ENCODE measurements at regions not wholly inside any gene's neighbourhood (a gene's known extent, or its start where the extent isn't known, plus 50 kb on each side); places are given as distances from the start of the nearest gene placed in this dataset.

- Mint-ChIP-seq H3K27me3 (ENCODE audit: low read depth, poor library complexity) (peaks cover 24% of the 10 kb centered on the region), H3K36me3 (ENCODE audit: low read depth) (no peaks in the 10 kb centered on the region)
- DNase-seq: no peak
These were observed 77.5 kb downstream of the CYTL1 start for GRCh38 chr4:4941751-4942150.

GRCh38 chr4:4942658-4943057 is 76.6 kb downstream of the CYTL1 start:
- no peaks in the 10 kb centered on the region for H3K36me3 Mint-ChIP-seq (ENCODE audit: low read depth)
- peaks cover 8% of the 10 kb centered on the region for H3K9me3 Mint-ChIP-seq
- no peaks in the 10 kb centered on the region for H3K4me1 Mint-ChIP-seq
- H3K27ac Mint-ChIP-seq: no peak overlapping the region
- H3K27me3 Mint-ChIP-seq (ENCODE audit: low read depth, poor library complexity): peaks cover 22% of the 10 kb centered on the region
- H3K4me3 Mint-ChIP-seq: no peak overlapping the region
- no peak for DNase-seq
- TF ChIP-seq CTCF (IDR thresholded peaks at IDR 0.05): no peak

More at GRCh38 chr4:4941751-4942150, 77.5 kb downstream of the CYTL1 start:
- no peak overlapping the region for H3K27ac Mint-ChIP-seq
- no peak overlapping the region for H3K4me3 Mint-ChIP-seq
- no peaks in the 10 kb centered on the region for H3K4me1 Mint-ChIP-seq
- peaks cover 8% of the 10 kb centered on the region for H3K9me3 Mint-ChIP-seq
- TF ChIP-seq CTCF (IDR thresholded peaks at IDR 0.05): no peak

- Mint-ChIP-seq H3K4me1 (no peaks in the 10 kb centered on the region), H3K27ac (no peak overlapping the region)
These were observed 74.2 kb downstream of the CYTL1 start for GRCh38 chr4:4945021-4945420.

GRCh38 chr4:4945829-4946228 is 73.4 kb downstream of the CYTL1 start:
- H3K4me1 Mint-ChIP-seq: no peaks in the 10 kb centered on the region

More at GRCh38 chr4:4945021-4945420, 74.2 kb downstream of the CYTL1 start:
- no peak for TF ChIP-seq CTCF (IDR thresholded peaks at IDR 0.05)
- Mint-ChIP-seq H3K36me3 (ENCODE audit: low read depth) (no peaks in the 10 kb centered on the region), H3K27me3 (ENCODE audit: low read depth, poor library complexity) (peaks cover 17% of the 10 kb centered on the region), H3K9me3 (peaks cover 8% of the 10 kb centered on the region), H3K4me3 (no peak overlapping the region)
- no peak for DNase-seq

GRCh38 chr4:4946416-4946815 is 72.8 kb downstream of the CYTL1 start:
- TF ChIP-seq CTCF (IDR thresholded peaks at IDR 0.05): no peak
- H3K4me1 Mint-ChIP-seq: no peaks in the 10 kb centered on the region
- peaks cover 11% of the 10 kb centered on the region for H3K27me3 Mint-ChIP-seq (ENCODE audit: low read depth, poor library complexity)
- H3K27ac Mint-ChIP-seq: no peak overlapping the region
- H3K36me3 Mint-ChIP-seq (ENCODE audit: low read depth): no peaks in the 10 kb centered on the region
- H3K4me3 Mint-ChIP-seq: no peak overlapping the region
- DNase-seq: no peak
- H3K9me3 Mint-ChIP-seq: peaks cover 8% of the 10 kb centered on the region

More at GRCh38 chr4:4945829-4946228, 73.4 kb downstream of the CYTL1 start:
- no peak for TF ChIP-seq CTCF (IDR thresholded peaks at IDR 0.05)
- Mint-ChIP-seq H3K27ac (peak overlapping the region; percentile 43), H3K36me3 (ENCODE audit: low read depth) (no peaks in the 10 kb centered on the region), H3K27me3 (ENCODE audit: low read depth, poor library complexity) (peaks cover 13% of the 10 kb centered on the region), H3K4me3 (no peak overlapping the region), H3K9me3 (peaks cover 8% of the 10 kb centered on the region)
- DNase-seq: no peak

- no peak overlapping the region for H3K27ac Mint-ChIP-seq
- peaks cover 10% of the 10 kb centered on the region for H3K27me3 Mint-ChIP-seq (ENCODE audit: low read depth, poor library complexity)
- no peaks in the 10 kb centered on the region for H3K36me3 Mint-ChIP-seq (ENCODE audit: low read depth)
- H3K9me3 Mint-ChIP-seq: peaks cover 8% of the 10 kb centered on the region
- no peaks in the 10 kb centered on the region for H3K4me1 Mint-ChIP-seq
- H3K4me3 Mint-ChIP-seq: no peak overlapping the region
- no peak for DNase-seq
- TF ChIP-seq CTCF (IDR thresholded peaks at IDR 0.05): no peak
These were observed 71.5 kb downstream of the CYTL1 start for GRCh38 chr4:4947721-4948120.
